Erythroblast (primary cell): ENCODE measurements at regions not wholly inside any gene's neighbourhood (a gene's known extent, or its start where the extent isn't known, plus 50 kb on each side); places are given as distances from the start of the nearest gene placed in this dataset.

Experiments used
- DNase-seq, 2 experiments: peaks; one replicate each; lab custom pipeline; 2025; lab: John Stamatoyannopoulos, UW
- GATA1 ChIP-seq: IDR thresholded peaks from 2 replicates; pipeline ENCODE4 v1.6.1; 2011; ENCODE audit warnings: low read depth, mild to moderate bottlenecking, control low read depth, low read length, moderate library complexity
- POLR2A ChIP-seq: IDR thresholded peaks from 2 replicates; pipeline ENCODE4 v1.6.1; 2011; ENCODE audit warnings: mild to moderate bottlenecking, low read length

DNA sequence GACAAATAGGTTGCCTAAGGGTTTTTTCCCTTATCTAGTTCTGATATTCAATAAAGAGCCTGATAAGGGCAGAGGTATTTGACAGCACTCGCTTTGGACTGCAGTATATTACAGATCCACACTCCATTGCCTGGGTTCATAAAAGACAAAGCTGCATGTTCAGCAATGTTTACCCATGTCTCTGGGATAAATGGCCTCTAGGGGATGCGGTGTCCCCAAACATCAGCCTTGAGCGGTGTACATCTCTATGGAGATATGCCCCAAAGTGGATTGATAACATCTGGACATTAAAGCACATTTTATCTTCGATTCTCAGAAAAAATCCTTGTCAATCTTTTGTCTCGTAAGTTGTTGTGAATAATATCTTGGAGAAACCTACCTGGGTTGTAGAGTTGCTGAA, 660.8 kb upstream of the AADAT start:
- DNase-seq = no peak
- TF ChIP-seq POLR2A = no peak
- no peak for TF ChIP-seq GATA1

DNA sequence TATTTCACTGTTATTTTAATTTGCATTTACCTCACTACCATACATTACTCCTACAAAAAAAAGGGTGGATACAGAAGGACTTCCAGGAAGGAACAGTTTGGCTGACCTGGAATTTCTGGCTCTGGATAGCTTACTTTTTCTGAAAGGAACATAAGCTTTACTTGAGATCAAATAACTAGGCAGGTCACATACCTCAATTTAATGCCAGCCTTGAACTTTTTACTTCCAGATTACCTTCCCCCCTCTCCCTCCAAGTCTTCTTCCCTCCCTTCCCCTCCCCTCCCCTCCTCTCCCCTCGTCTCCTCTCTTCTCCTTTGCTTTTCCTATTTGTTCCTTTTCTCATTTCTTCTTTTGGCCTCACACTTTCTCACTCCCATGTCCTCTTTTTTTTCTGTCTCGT, 659.2 kb upstream of the AADAT start:
- no peak for DNase-seq
- TF ChIP-seq GATA1 = no peak
- TF ChIP-seq POLR2A = no peak

DNA sequence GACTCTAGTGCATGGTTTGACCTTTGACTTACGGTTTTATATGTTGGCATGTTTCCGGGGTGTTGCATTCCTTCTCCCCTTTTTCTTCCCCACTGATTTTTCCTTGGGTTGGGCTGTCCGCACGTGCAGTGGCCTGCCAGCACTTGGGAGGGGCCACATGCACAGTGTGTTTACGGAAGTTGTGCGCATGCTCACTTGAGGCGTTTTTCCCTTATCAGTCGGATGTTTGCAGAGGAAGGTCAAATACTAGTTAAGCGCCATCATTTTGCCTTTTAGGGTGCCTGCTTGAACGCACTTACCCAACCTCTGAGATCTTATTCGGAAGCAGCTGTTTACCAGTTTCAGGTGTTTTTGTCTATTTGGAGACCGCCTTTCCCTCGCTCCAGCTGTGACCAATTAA, 653.9 kb upstream of the AADAT start:
- DNase-seq = no peak
- TF ChIP-seq POLR2A = no peak
- TF ChIP-seq GATA1 = no peak

- no peak for DNase-seq
- TF ChIP-seq GATA1 = no peak
Measured at GRCh38 chr4:170741856-170742255, 652.1 kb upstream of the AADAT start.

DNA sequence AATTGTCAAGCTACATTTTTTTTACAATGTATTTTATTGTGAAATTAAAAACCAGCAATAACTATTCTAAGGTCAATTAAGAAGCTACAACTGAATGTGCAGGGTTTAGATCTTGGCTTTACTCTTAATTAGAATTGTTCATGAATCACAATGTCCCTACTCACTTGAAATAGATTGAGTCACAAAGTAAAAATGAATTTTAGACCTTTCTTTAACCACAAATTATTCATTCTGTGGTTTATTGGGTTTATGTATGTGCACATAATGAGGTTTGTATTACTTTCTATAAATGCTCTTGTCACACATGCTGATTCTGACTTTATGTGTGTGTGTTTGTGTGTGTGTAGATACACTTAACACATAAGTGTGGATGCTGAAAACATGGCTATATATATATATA, 647.0 kb upstream of the AADAT start:
- no peak for DNase-seq
- no peak for TF ChIP-seq GATA1
- TF ChIP-seq POLR2A = no peak

DNA sequence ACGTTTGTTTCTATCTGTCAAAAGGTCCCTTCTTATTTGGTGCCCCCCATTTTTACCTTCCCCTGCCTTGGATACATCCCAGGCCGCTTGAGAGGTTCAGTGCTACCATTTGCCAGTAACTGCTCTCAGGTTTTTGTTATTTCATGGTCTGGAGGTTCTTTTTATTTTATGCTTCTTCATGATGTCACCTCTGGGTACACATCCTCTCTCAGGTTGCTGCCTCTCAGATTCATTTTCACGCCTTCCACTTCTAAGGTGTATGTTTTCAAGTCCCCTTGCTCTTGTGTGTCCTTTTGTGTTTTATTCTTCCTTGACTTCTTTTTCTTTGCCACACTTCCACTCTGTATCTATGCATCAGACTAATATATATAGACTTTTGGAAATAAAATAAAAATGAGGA, 640.1 kb upstream of the AADAT start:
- TF ChIP-seq GATA1 = no peak
- no peak for DNase-seq

DNA sequence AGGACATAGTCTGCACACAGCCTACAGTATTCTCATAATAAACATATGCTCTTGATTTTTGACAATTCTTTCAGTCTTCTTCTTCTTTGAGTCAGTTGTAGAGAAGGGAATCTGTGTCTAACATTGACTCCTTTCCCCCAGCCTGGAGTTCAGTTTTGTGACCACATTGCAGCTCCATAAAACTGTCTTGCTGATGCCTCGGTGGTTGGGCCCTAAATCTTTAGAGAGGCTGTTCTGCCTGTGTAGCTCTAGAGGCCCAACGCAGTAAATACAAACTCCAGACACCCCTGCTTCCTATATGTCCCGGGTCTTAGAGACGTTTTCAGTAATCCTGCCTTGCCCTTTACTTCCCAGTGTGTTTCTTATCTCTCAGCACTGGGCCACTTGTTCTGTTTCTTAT, 639.5 kb upstream of the AADAT start:
- TF ChIP-seq POLR2A (no peak), GATA1 (no peak)
- no peak for DNase-seq

DNA sequence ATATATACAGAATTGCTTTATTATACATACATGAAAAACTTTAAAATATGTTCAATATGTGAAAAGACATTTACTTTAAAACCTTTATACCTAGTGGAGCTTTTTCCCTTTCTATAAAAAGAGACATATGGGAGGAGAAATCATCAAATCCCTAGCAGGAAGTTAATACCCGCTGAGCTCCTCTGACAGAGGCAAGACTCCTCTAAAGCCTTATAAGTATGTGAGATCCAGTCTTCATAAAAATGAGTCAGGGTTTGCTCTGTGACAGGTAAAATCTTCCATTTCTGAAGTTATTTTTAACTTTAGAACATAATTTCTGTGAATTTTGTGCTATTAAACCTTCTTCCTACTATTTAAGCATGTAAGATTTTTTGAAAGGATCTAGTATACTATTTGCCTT, 634.4 kb upstream of the AADAT start:
- TF ChIP-seq POLR2A = no peak
- no peak for TF ChIP-seq GATA1
- DNase-seq = no peak

GRCh38 chr4:170723171-170723570, 633.4 kb upstream of the AADAT start:
- no peak for DNase-seq
- TF ChIP-seq POLR2A = no peak
- TF ChIP-seq GATA1 = no peak

- TF ChIP-seq POLR2A (no peak), GATA1 (no peak)
Measured at GRCh38 chr4:170721812-170722373, 632.1 kb upstream of the AADAT start.

DNA sequence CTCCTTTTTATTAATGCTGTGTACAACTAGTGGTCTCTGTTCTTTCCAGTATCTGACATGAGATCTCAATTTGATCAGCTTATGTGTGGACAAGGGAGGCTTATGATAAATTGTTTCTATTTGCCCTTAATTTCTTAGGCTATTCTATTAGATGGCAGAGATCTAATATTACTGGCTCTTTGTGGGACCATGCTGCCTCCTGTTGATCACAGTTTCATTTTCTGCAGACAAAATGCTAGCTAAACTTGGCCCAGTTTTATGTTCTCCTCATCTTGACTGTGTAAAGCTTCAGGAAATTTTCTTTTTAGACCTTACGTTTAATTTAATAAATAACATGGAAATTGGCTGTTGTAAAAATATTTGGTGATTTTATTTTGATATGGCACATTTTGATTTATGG, 627.1 kb upstream of the AADAT start:
- TF ChIP-seq POLR2A (no peak), GATA1 (no peak)
- DNase-seq = no peak

More at GRCh38 chr4:170721812-170722373, 632.1 kb upstream of the AADAT start:
- DNase-seq = no peak

DNA sequence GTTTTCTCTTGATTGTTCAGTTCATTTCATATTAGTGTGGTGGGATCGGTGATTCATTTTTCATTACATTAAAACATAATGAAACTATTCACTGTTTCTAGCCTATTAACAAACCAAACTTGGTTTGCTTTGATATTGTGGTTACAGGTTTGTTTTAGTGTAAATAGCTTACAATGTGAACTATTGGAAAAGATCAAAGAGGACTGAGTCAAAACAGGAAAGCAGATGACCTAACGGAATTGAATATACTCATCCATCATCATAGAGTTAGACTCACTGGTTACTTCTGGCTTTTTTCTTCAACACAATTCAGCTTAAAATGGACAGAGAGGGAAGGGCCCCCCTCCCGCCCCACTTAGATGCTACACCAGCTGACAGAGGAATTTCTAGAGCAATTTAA, 616.2 kb upstream of the AADAT start:
- no peak for TF ChIP-seq POLR2A
- no peak for TF ChIP-seq GATA1
- no peak for DNase-seq

DNA sequence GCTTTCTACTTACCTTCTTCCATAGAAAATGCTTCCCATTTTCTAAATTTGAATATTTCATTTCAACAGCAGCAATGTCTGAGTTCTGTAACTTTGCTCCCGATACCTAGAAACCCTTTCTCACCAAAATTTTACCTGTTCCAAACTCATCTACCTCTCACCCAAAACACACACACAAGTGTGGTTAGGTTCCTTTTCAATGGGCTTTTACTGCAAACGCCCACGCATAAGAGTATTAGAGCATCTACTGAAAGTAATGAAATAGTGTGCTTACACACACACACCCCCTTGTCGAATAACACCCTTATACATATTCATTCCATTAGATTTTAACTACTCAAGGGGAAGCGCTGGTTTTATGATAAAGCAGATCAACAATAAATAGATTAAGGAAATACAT, 610.3 kb upstream of the AADAT start:
- DNase-seq = no peak
- TF ChIP-seq GATA1 (no peak), POLR2A (no peak)

GRCh38 chr4:170698334-170698733, 608.6 kb upstream of the AADAT start:
- DNase-seq = no peak

DNA sequence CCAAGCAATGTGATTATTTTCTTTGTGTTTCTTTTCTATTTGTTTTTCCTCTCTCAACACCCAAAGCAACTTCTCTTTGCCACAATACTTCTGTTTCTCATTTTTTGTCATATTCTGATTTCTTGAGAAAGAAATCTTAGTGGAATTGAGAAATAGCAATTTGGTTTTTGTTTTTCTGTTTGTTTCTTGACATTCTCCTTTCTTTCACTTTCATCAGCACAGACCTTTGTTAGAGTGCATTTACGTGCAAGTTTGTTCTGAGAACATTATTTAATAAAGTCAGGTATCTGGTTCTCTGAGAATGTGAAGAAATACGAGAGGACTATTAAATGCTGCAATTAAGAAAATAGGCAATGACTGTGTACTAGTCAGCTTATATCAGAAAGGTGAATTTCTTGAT, 608.1 kb upstream of the AADAT start:
- no peak for DNase-seq
- TF ChIP-seq POLR2A = no peak
- TF ChIP-seq GATA1 = no peak

More at GRCh38 chr4:170698334-170698733, 608.6 kb upstream of the AADAT start:
- no peak for TF ChIP-seq POLR2A
- no peak for TF ChIP-seq GATA1
